A673 (cell line): ENCODE measurements at regions not wholly inside any gene's neighbourhood (a gene's known extent, or its start where the extent isn't known, plus 50 kb on each side); places are given as distances from the start of the nearest gene placed in this dataset.

Experiments
- BruUV-seq: library from RNA; stranded (reverse); fragments of 400-500 nt; replicated peaks from 2 replicates; lab custom pipeline; 2021; lab: Mats Ljungman, UMichigan
- CTCF ChIA-PET: fragments of 300-600 bp; sonication (Branson Sonifier 250); formaldehyde crosslinking; loops from one replicate; lab custom pipeline; 2022; ENCODE audit warnings: antibody characterized with exemption; lab: Charles Lee
- POLR2A ChIA-PET: fragments of 300-600 bp; sonication (Branson Sonifier 250); formaldehyde crosslinking; loops from one replicate; lab custom pipeline; 2022; ENCODE audit warnings: antibody characterized with exemption; ENCODE audit not compliant: low non-redundant PET; lab: Charles Lee
- DNase-seq: peaks from one replicate; pipeline ENCODE4 v3.0.0-alpha.2; 2015; ENCODE audit warnings: low spot score
- H3K27ac ChIP-seq: fragments of 200-600 bp; sonication (generic); 2 replicates; pipeline ENCODE4 v1.5.1; 2016; ENCODE audit warnings: mixed run types, low read depth, mild to moderate bottlenecking, mixed read lengths, antibody characterized with exemption, low read length; ENCODE audit not compliant: poor library complexity, severe bottlenecking
- H3K27me3 ChIP-seq: fragments of 200-600 bp; sonication (generic); replicated peaks from 2 replicates; pipeline ENCODE4 v1.6.1; 2017; ENCODE audit warnings: mixed run types, low read depth, mild to moderate bottlenecking, mixed read lengths, antibody characterized with exemption, low read length; ENCODE audit not compliant: insufficient read depth, poor library complexity
- H3K36me3 ChIP-seq: fragments of 200-600 bp; sonication (generic); 2 replicates; pipeline ENCODE4 v1.6.1; 2016; ENCODE audit warnings: mixed run types, mild to moderate bottlenecking, mixed read lengths, antibody characterized with exemption, low read length; ENCODE audit not compliant: insufficient read depth, poor library complexity, severe bottlenecking
- H3K4me1 ChIP-seq: fragments of 200-600 bp; sonication (generic); 2 replicates; pipeline ENCODE4 v1.6.1; 2017; ENCODE audit warnings: mixed run types, mild to moderate bottlenecking, mixed read lengths, antibody characterized with exemption, low read length; ENCODE audit not compliant: insufficient read depth, poor library complexity, severe bottlenecking
- H3K4me3 ChIP-seq: fragments of 200-600 bp; sonication (generic); 2 replicates; pipeline ENCODE4 v1.5.1; 2016; ENCODE audit warnings: low read depth, mixed run types, mild to moderate bottlenecking, mixed read lengths, low read length; ENCODE audit not compliant: poor library complexity, severe bottlenecking
- H3K9me3 ChIP-seq: fragments of 200-600 bp; sonication (generic); 2 replicates; pipeline ENCODE4 v1.6.1; 2016; ENCODE audit warnings: mixed run types, low read depth, mild to moderate bottlenecking, mixed read lengths, antibody characterized with exemption, low read length; ENCODE audit not compliant: poor library complexity, severe bottlenecking
- EZH2 ChIP-seq: fragments of 200-600 bp; sonication (generic); IDR thresholded peaks from 2 replicates; pipeline ENCODE4 v1.6.1; 2017; ENCODE audit warnings: borderline replicate concordance, low read depth, mild to moderate bottlenecking, mixed read lengths, antibody characterized with exemption, low read length; ENCODE audit not compliant: poor library complexity, severe bottlenecking
- intact Hi-C: fragments of 100-400 bp; cut with micrococcal nuclease; formaldehyde crosslinking; loops from one replicate; pipeline ENCODE4 v1.10.0; 2022; ENCODE audit not compliant: unreplicated experiment
- TF ChIP-seq, protein P1 (sequence below): fragments of 300-800, 200-600 bp; sonication (generic); conservative IDR thresholded peaks from 2 replicates; pipeline ENCODE4 v1.5.1; 2017; ENCODE audit warnings: low read depth, mild to moderate bottlenecking, antibody characterized with exemption, low read length, moderate library complexity, mixed read lengths

DNA sequence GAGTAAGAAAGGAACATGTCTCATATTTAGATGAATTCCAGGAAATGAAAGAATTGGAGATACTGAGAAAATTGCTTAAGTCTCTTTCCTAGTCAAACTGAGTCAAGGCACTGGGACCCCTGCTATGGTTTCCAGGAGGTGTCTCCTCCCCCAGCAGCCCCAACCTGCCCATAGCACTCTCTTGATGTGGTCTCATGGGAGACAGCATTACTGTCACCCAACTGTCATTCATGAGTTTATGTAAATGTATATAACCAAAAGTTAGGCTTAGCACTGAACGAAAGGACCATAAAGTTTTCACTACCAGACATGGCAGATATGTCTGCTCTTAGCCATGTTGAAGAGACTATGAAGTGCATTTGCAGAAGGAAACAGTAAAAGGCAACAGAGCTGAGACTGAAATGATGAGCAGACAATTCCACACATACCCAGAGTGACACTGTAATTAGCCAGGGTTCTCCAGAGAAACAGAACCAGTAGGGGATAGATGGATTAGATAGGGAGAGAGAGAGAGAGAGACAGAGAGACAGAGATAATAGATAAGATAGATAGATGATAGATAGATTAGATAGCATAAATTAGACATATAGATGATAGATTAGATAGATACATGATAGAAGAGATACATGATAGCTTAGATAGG is 328.1 kb downstream of the BRD1 start:
- H3K4me3 ChIP-seq = no peak overlapping the region
- no peaks in the 10 kb centered on the region for H3K36me3 ChIP-seq

GRCh38 chr22:49497266-49497665 is 330.4 kb downstream of the BRD1 start:
- no peaks in the 10 kb centered on the region for H3K4me1 ChIP-seq
- ChIA-PET POLR2A (no interaction called here), CTCF (no interaction called here)
- no peaks in the 10 kb centered on the region for H3K36me3 ChIP-seq
- DNase-seq = no peak
- H3K27me3 ChIP-seq = no peaks in the 10 kb centered on the region
- TF ChIP-seq, protein P1, sequence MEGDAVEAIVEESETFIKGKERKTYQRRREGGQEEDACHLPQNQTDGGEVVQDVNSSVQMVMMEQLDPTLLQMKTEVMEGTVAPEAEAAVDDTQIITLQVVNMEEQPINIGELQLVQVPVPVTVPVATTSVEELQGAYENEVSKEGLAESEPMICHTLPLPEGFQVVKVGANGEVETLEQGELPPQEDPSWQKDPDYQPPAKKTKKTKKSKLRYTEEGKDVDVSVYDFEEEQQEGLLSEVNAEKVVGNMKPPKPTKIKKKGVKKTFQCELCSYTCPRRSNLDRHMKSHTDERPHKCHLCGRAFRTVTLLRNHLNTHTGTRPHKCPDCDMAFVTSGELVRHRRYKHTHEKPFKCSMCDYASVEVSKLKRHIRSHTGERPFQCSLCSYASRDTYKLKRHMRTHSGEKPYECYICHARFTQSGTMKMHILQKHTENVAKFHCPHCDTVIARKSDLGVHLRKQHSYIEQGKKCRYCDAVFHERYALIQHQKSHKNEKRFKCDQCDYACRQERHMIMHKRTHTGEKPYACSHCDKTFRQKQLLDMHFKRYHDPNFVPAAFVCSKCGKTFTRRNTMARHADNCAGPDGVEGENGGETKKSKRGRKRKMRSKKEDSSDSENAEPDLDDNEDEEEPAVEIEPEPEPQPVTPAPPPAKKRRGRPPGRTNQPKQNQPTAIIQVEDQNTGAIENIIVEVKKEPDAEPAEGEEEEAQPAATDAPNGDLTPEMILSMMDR = no peak
- no peak for TF ChIP-seq EZH2
- H3K4me3 ChIP-seq = no peak overlapping the region
- intact Hi-C loops = no loop called here
- no TSS peak for BruUV-seq
- no peaks in the 10 kb centered on the region for H3K9me3 ChIP-seq
- no peak overlapping the region for H3K27ac ChIP-seq

More for the DNA sequence above, 328.1 kb downstream of the BRD1 start:
- BruUV-seq = no TSS peak
- Histone ChIP-seq H3K27me3 (no peaks in the 10 kb centered on the region), H3K27ac (no peak overlapping the region), H3K9me3 (no peaks in the 10 kb centered on the region), H3K4me1 (no peaks in the 10 kb centered on the region)
- no peak for DNase-seq
- ChIA-PET CTCF (no interaction called here), POLR2A (no interaction called here)
- intact Hi-C loops = no loop called here
- TF ChIP-seq EZH2 = no peak
- TF ChIP-seq, protein P1 = no peak

GRCh38 chr22:49494555-49494954 is 333.1 kb downstream of the BRD1 start:
- CTCF ChIA-PET = no interaction called here
- Histone ChIP-seq H3K4me1 (no peaks in the 10 kb centered on the region), H3K4me3 (no peak overlapping the region), H3K27me3 (no peaks in the 10 kb centered on the region), H3K9me3 (no peaks in the 10 kb centered on the region), H3K27ac (no peak overlapping the region), H3K36me3 (no peaks in the 10 kb centered on the region)
- POLR2A ChIA-PET = no interaction called here
- DNase-seq = no peak
- TF ChIP-seq EZH2 = no peak
- TF ChIP-seq, protein P1 = no peak
- intact Hi-C loops = no loop called here
- no TSS peak for BruUV-seq
